ENCODE measurements at regions not wholly inside any gene's neighbourhood (a gene's known extent, or its start where the extent isn't known, plus 50 kb on each side); places are given as distances from the start of the nearest gene placed in this dataset.
A peak's percentile ranks its signal among the peaks of the same experiment; 100 is the strongest.

DNA sequence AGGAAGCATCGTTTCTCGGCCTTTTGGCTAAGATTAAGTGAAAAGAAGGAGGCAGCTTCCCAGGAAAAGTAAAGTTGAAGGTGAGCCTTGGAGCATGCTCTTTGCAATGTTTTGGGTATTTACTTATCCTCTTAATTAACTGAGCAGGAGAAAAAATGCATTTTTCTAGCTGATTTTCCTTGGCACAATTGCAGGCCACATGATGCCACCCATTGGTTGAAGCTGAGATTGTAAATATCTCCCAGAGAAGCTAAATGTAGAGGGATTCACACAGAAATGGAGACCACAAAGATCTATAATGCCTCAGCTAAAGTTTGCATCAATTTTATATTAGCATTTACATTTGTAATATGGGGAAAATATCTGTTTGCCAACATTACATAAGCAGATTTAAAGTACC is 294.1 kb downstream of the KCNS3 start:
- Histone ChIP-seq H3K23ac (ENCODE audit: insufficient read length) (no peak overlapping the region), H3K79me2 (ENCODE audit: control insufficient read depth in 1 of 2, insufficient read depth in 2 of 2, low read length in 2 of 2) (no peaks in the 10 kb centered on the region), H2BK120ac (replicated peaks; ENCODE audit: low read depth, low read length) (no peak overlapping the region), H3K9me3 (ENCODE audit: insufficient read depth in 2 of 2, low read depth in 1 of 2, low read length in 1 of 2) (no peaks in the 10 kb centered on the region), H4K91ac (replicated peaks; ENCODE audit: insufficient read length, low read length) (no peak overlapping the region), H3K56ac (replicated peaks; ENCODE audit: insufficient read length, low read depth, low read length) (no peak overlapping the region), H2BK15ac (ENCODE audit: low read length) (no peak overlapping the region), H3K27ac (ENCODE audit: low read depth, low read length) (no peak overlapping the region), H2BK5ac (ENCODE audit: low read depth, low read length) (no peak overlapping the region), H2BK12ac (ENCODE audit: low read depth, low read length) (no peak overlapping the region), H2AK5ac (ENCODE audit: low read depth, low read length) (no peak overlapping the region), H3K4me1 (replicated peaks in 1 of 4; ENCODE audit: control insufficient read depth in 3 of 4, insufficient read depth in 4 of 4, low read length in 3 of 4) (no peaks in the 10 kb centered on the region), H3K4me2 (ENCODE audit: insufficient read depth in 1 of 2, low read depth in 2 of 2, low read length in 2 of 2) (no peak overlapping the region), H3K4ac (replicated peaks; ENCODE audit: insufficient read length, low read depth, low read length) (no peak overlapping the region), H3K27me3 (replicated peaks in 1 of 4; ENCODE audit: control insufficient read depth in 3 of 4, extremely low read depth in 1 of 4, insufficient read depth in 3 of 4, low read length in 3 of 4) (no peaks in the 10 kb centered on the region), H3K79me1 (ENCODE audit: low read depth, low read length) (no peaks in the 10 kb centered on the region), H3K18ac (ENCODE audit: extremely low read depth, low read length) (no peak overlapping the region), H2AFZ (ENCODE audit: low read length) (no peak overlapping the region), H4K20me1 (replicated peaks in 1 of 2; ENCODE audit: control insufficient read depth in 1 of 2, insufficient read depth in 2 of 2, low read length in 2 of 2) (no peaks in the 10 kb centered on the region), H4K8ac (ENCODE audit: extremely low read depth, insufficient read depth, low read length) (no peak overlapping the region), H3K4me3 (ENCODE audit: extremely low read depth in 1 of 4, insufficient read depth in 2 of 4, low read depth in 3 of 4, low read length in 4 of 4) (no peak overlapping the region), H2BK20ac (ENCODE audit: low read length) (no peak overlapping the region), H3K9ac (replicated peaks in 1 of 4; ENCODE audit: extremely low read depth in 1 of 4, low read depth in 3 of 4, low read length in 3 of 4) (no peak overlapping the region), H3K36me3 (ENCODE audit: control insufficient read depth in 2 of 4, insufficient read depth in 4 of 4, low read length in 3 of 4) (no peaks in the 10 kb centered on the region), H4K5ac (ENCODE audit: insufficient read length, low read depth, low read length) (no peak overlapping the region), H3K23me2 (ENCODE audit: low read depth, low read length) (no peaks in the 10 kb centered on the region), H3K14ac (ENCODE audit: insufficient read length) (no peak overlapping the region)
- 90% methylated on average over 2 of the region's 2 CpGs; no CpG with 5 or more reads in 1 of the 2 experiments for WGBS, 2 experiments (ENCODE audit: extremely low coverage in 1 of 2, insufficient coverage in 1 of 2, insufficient read length in 1 of 2, insufficient replicate concordance in 2 of 2, low coverage in 1 of 2, low lambda C conversion rate in 2 of 2, missing lambda C conversion rate in 1 of 2)
- TF ChIP-seq PHF8 (conservative IDR thresholded peaks at IDR 0.05; ENCODE audit: low read depth, low read length) (no peak), RAD21 (IDR thresholded peaks at IDR 0.05 in 1 of 2, conservative IDR thresholded peaks at IDR 0.05 in 1 of 2; ENCODE audit: low read depth in 2 of 2, low read length in 2 of 2) (peak; percentile 23 to 28; a peak in 3 of 4 replicates), CEBPB (IDR thresholded peaks at IDR 0.05; ENCODE audit: low read depth, low read length) (no peak)
- FAIRE-seq (no peak), DNase-seq (ENCODE audit: low read depth in 1 of 2, low spot score in 2 of 2) (no peak)
- POLR2A ChIA-PET (ENCODE audit: partially characterized antibody), result no interaction called here
- CTCF ChIA-PET (ENCODE audit: partially characterized antibody), result interaction anchor here (0.6 to 2.9 kb wide), 13 partner anchors 8 to 329 kb away, joined by 3 to 8 read pairs (median 4); no protein-coding TSS in a partner anchor
